ENCODE measurements at regions not wholly inside any gene's neighbourhood (a gene's known extent, or its start where the extent isn't known, plus 50 kb on each side); places are given as distances from the start of the nearest gene placed in this dataset.
"Not testable (repeated sequence)": the region's sequence is repeated elsewhere in the genome, so short reads cannot be mapped to it uniquely, and the experiment has no call there.

GRCh38 chrX:146119074-146119473 is 301.4 kb downstream of the SLITRK2 start:
- TF ChIP-seq, protein P1, sequence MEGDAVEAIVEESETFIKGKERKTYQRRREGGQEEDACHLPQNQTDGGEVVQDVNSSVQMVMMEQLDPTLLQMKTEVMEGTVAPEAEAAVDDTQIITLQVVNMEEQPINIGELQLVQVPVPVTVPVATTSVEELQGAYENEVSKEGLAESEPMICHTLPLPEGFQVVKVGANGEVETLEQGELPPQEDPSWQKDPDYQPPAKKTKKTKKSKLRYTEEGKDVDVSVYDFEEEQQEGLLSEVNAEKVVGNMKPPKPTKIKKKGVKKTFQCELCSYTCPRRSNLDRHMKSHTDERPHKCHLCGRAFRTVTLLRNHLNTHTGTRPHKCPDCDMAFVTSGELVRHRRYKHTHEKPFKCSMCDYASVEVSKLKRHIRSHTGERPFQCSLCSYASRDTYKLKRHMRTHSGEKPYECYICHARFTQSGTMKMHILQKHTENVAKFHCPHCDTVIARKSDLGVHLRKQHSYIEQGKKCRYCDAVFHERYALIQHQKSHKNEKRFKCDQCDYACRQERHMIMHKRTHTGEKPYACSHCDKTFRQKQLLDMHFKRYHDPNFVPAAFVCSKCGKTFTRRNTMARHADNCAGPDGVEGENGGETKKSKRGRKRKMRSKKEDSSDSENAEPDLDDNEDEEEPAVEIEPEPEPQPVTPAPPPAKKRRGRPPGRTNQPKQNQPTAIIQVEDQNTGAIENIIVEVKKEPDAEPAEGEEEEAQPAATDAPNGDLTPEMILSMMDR (IDR thresholded peaks at IDR 0.05; ENCODE audit: low read length) = not testable (repeated sequence)
- not testable (repeated sequence) for TF ChIP-seq EZH2 (IDR thresholded peaks at IDR 0.05; ENCODE audit: borderline replicate concordance, low read length)

Data from OCI-LY1 (cell line).